MM.1S (cell line): ENCODE measurements at regions not wholly inside any gene's neighbourhood (a gene's known extent, or its start where the extent isn't known, plus 50 kb on each side); places are given as distances from the start of the nearest gene placed in this dataset.

ENCODE experiments used
- DNase-seq: peaks from one replicate; pipeline ENCODE4 v3.0.0-alpha.2; 2015
- H2AFZ ChIP-seq: fragments of 300-600 bp; sonication (generic); 2 replicates; pipeline ENCODE4 v1.6.0; 2016; ENCODE audit warnings: antibody characterized with exemption, low read length
- H3F3A ChIP-seq: fragments of 300-600 bp; sonication (generic); 2 replicates; pipeline ENCODE4 v1.6.1; 2016; ENCODE audit warnings: mild to moderate bottlenecking, antibody characterized with exemption, low read length, moderate library complexity, mixed read lengths; ENCODE audit not compliant: insufficient read depth
- H3K27ac ChIP-seq: fragments of 300-600 bp; sonication (generic); 2 replicates; pipeline ENCODE4 v1.5.1; 2016; ENCODE audit warnings: mild to moderate bottlenecking, low read length
- H3K27me3 ChIP-seq: fragments of 300-600 bp; sonication (generic); replicated peaks from 2 replicates; pipeline ENCODE4 v1.6.0; 2016; ENCODE audit warnings: low read length; ENCODE audit not compliant: insufficient read depth
- H3K36me3 ChIP-seq: fragments of 300-600 bp; sonication (generic); replicated peaks from 2 replicates; pipeline ENCODE4 v1.6.1; 2016; ENCODE audit warnings: mild to moderate bottlenecking, low read length, mixed read lengths; ENCODE audit not compliant: insufficient read depth
- H3K4me1 ChIP-seq: fragments of 300-600 bp; sonication (generic); 2 replicates; pipeline ENCODE4 v1.6.1; 2016; ENCODE audit warnings: low read length, mixed read lengths
- H3K4me2 ChIP-seq: fragments of 300-600 bp; sonication (generic); 2 replicates; pipeline ENCODE4 v1.6.0; 2016; ENCODE audit warnings: low read depth, low read length
- H3K4me3 ChIP-seq: fragments of 300-600 bp; sonication (generic); 2 replicates; pipeline ENCODE4 v1.5.1; 2016; ENCODE audit warnings: low read length, mixed read lengths
- H3K79me2 ChIP-seq: fragments of 300-600 bp; sonication (generic); 2 replicates; pipeline ENCODE4 v1.6.1; 2016; ENCODE audit warnings: mixed run types, low read length, mixed read lengths
- H3K9ac ChIP-seq: fragments of 300-600 bp; sonication (generic); 2 replicates; pipeline ENCODE4 v1.6.1; 2016; ENCODE audit warnings: low read length, mixed read lengths
- H3K9me2 ChIP-seq: fragments of 300-600 bp; sonication (generic); replicated peaks from 2 replicates; pipeline ENCODE4 v1.6.1; 2016; ENCODE audit warnings: mild to moderate bottlenecking, low read length, mixed read lengths; ENCODE audit not compliant: insufficient read depth
- H3K9me3 ChIP-seq: fragments of 300-600 bp; sonication (generic); replicated peaks from 2 replicates; pipeline ENCODE4 v1.6.1; 2016; ENCODE audit warnings: mild to moderate bottlenecking, low read length, mixed read lengths; ENCODE audit not compliant: insufficient read depth
- H4K20me1 ChIP-seq: fragments of 300-600 bp; sonication (generic); 2 replicates; pipeline ENCODE4 v1.6.1; 2016; ENCODE audit warnings: mild to moderate bottlenecking, low read length, moderate library complexity, mixed read lengths; ENCODE audit not compliant: insufficient read depth
- EZH2 ChIP-seq: fragments of 300-600 bp; sonication (generic); optimal IDR thresholded peaks from 2 replicates; pipeline ENCODE3; 2017; ENCODE audit warnings: low read depth, mild to moderate bottlenecking, antibody characterized with exemption, low read length, mixed read lengths
- EZH2phosphoT487 ChIP-seq: fragments of 300-600 bp; sonication (generic); IDR thresholded peaks from 2 replicates; pipeline ENCODE4 v1.6.1; 2018; ENCODE audit warnings: antibody characterized with exemption, low read length
- TF ChIP-seq, protein P1 (sequence below): fragments of 300-600 bp; sonication (generic); IDR thresholded peaks from 2 replicates; pipeline ENCODE4 v1.5.1; 2016; ENCODE audit warnings: antibody characterized with exemption, low read length, mixed read lengths

DNA sequence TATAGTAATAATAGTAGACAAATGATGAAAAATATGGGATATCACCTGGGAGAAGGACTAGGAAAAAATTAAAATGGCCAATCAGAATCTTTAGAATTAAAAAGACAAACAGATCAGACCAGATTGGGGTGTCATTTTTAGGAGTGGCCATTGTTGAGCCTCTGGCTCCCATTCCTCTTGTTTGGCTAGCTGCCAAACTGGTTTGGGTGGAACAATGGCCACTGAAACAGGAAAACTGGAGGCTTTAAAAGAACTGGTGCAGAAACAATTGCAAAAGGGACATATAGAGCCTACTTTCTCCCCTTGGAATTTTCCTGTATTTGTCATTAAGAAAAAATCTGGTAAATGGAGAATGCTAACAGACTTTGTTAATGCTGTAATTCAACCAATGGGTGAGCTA, 294.8 kb upstream of the DKK2 start:
- no peaks in the 10 kb centered on the region for H3K4me1 ChIP-seq
- no peak overlapping the region for H3K4me2 ChIP-seq
- H2AFZ ChIP-seq = no peak overlapping the region
- TF ChIP-seq, protein P1, sequence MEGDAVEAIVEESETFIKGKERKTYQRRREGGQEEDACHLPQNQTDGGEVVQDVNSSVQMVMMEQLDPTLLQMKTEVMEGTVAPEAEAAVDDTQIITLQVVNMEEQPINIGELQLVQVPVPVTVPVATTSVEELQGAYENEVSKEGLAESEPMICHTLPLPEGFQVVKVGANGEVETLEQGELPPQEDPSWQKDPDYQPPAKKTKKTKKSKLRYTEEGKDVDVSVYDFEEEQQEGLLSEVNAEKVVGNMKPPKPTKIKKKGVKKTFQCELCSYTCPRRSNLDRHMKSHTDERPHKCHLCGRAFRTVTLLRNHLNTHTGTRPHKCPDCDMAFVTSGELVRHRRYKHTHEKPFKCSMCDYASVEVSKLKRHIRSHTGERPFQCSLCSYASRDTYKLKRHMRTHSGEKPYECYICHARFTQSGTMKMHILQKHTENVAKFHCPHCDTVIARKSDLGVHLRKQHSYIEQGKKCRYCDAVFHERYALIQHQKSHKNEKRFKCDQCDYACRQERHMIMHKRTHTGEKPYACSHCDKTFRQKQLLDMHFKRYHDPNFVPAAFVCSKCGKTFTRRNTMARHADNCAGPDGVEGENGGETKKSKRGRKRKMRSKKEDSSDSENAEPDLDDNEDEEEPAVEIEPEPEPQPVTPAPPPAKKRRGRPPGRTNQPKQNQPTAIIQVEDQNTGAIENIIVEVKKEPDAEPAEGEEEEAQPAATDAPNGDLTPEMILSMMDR = no peak
- H3K9me2 ChIP-seq = no peaks in the 10 kb centered on the region
- H3K36me3 ChIP-seq = no peaks in the 10 kb centered on the region
- no peak overlapping the region for H3K9ac ChIP-seq
- H3K27me3 ChIP-seq = no peaks in the 10 kb centered on the region
- H3K27ac ChIP-seq = no peak overlapping the region
- H4K20me1 ChIP-seq = no peaks in the 10 kb centered on the region
- no peaks in the 10 kb centered on the region for H3K79me2 ChIP-seq
- H3K4me3 ChIP-seq = no peak overlapping the region
- DNase-seq = no peak
- no peaks in the 10 kb centered on the region for H3K9me3 ChIP-seq
- no peaks in the 10 kb centered on the region for H3F3A ChIP-seq

DNA sequence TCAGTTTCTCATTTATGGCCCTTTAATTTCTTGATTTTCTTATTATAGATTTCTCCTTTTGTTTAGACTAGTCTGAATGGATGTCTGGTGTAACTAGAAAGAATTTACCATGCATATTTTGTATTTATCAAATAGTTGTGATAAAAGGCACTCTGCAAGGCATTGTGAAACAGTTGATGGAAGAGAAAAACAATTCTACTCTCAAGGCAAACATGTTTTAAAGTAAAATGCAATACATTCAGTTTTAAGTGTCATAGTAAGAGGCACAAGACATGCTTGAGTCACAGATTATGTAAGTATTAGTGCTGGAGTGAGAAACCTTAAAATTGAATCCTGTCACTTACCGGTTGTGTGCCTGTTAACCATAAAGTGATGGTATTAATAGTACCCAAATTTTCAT, 283.3 kb upstream of the DKK2 start:
- Histone ChIP-seq H3K27me3 (no peaks in the 10 kb centered on the region), H3F3A (no peaks in the 10 kb centered on the region), H3K4me1 (no peaks in the 10 kb centered on the region), H3K36me3 (no peaks in the 10 kb centered on the region), H3K4me3 (no peak overlapping the region), H3K9ac (no peak overlapping the region), H4K20me1 (no peaks in the 10 kb centered on the region), H3K9me3 (no peaks in the 10 kb centered on the region), H3K79me2 (no peaks in the 10 kb centered on the region), H3K27ac (no peak overlapping the region), H3K4me2 (no peak overlapping the region), H3K9me2 (no peaks in the 10 kb centered on the region), H2AFZ (no peak overlapping the region)
- no peak for DNase-seq
- TF ChIP-seq EZH2phosphoT487 (no peak), EZH2 (no peak)
- TF ChIP-seq, protein P1 = no peak

DNA sequence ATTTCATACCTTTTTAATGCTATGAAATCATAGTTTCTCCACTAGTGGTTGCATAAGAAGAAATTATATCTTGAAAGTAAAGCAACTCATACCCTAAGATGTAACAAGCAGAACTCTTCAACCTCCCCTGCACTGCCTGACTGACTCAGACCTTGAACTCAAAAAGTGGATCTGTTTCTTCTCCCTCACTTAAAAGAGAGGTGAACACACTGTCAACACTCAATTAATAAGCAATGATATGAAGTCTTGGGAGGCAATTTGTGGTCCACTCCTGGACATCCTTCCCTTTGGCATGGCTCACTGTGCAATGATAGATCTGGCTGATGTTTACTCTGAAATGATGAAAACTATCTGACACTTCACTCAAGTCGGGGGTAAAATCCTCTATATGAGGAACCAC, 282.0 kb upstream of the DKK2 start:
- Histone ChIP-seq H4K20me1 (no peaks in the 10 kb centered on the region), H3K27ac (no peak overlapping the region), H3K27me3 (no peaks in the 10 kb centered on the region), H2AFZ (no peak overlapping the region), H3K4me2 (no peak overlapping the region), H3F3A (no peaks in the 10 kb centered on the region), H3K9ac (no peak overlapping the region), H3K4me1 (no peaks in the 10 kb centered on the region), H3K9me3 (no peaks in the 10 kb centered on the region), H3K9me2 (no peaks in the 10 kb centered on the region), H3K36me3 (no peaks in the 10 kb centered on the region), H3K79me2 (no peaks in the 10 kb centered on the region), H3K4me3 (no peak overlapping the region)
- TF ChIP-seq EZH2phosphoT487 (no peak), EZH2 (no peak)
- TF ChIP-seq, protein P1 = no peak
- no peak for DNase-seq

DNA sequence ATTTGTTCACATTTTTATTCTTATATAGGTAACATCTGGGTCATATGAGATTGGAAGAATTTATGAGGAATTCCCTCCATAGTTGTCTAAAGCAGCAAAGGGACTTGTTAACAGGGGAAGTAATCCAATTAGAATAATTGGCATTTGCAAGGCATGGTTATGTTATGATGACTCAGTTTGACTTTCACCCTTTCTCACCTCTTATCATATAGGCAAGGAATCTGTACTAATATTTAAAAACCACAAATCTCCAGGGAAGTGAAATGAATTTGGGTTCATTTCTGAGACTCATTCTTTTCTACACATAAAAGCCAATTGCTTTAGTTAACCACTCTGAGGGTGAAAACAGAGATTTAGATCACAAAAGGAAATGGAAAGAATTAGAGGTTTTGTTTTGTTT, 281.5 kb upstream of the DKK2 start:
- no peaks in the 10 kb centered on the region for H3K79me2 ChIP-seq
- no peak overlapping the region for H3K9ac ChIP-seq
- H3K4me1 ChIP-seq = no peaks in the 10 kb centered on the region
- H3F3A ChIP-seq = no peaks in the 10 kb centered on the region
- no peaks in the 10 kb centered on the region for H3K9me2 ChIP-seq
- H3K9me3 ChIP-seq = no peaks in the 10 kb centered on the region
- H3K27me3 ChIP-seq = no peaks in the 10 kb centered on the region
- no peaks in the 10 kb centered on the region for H3K36me3 ChIP-seq
- no peak for DNase-seq
- no peaks in the 10 kb centered on the region for H4K20me1 ChIP-seq
- H3K4me3 ChIP-seq = no peak overlapping the region
- no peak overlapping the region for H3K4me2 ChIP-seq
- TF ChIP-seq, protein P1 = no peak
- TF ChIP-seq EZH2 (no peak), EZH2phosphoT487 (no peak)
- no peak overlapping the region for H3K27ac ChIP-seq
- H2AFZ ChIP-seq = no peak overlapping the region
